ENCODE measurements at regions not wholly inside any gene's neighbourhood (a gene's known extent, or its start where the extent isn't known, plus 50 kb on each side); places are given as distances from the start of the nearest gene placed in this dataset.

DNA sequence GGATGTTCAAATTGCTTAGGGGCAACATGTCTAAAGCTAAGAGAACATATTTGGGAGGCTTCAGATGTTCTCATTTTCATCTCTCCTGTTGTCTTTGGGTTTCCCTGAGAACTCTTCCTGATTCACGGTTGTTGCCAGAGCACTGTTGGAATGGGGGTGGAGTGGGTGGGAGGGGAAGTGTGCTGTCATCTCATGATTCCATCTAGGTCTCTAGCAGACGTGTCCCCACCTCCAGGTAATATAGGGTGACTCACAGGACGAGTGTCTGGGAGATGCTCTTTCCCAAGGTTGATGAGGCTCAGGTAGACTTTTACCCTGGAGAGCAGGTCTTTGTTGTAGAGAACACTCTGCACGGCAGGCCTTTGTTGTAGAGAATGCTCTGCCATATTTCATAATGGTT is 636.9 kb downstream of the QKI start:
- no peak for TF ChIP-seq SIN3A (IDR thresholded peaks at IDR 0.05; ENCODE audit: borderline replicate concordance, insufficient read depth, low read length)
- TF ChIP-seq, protein P1, sequence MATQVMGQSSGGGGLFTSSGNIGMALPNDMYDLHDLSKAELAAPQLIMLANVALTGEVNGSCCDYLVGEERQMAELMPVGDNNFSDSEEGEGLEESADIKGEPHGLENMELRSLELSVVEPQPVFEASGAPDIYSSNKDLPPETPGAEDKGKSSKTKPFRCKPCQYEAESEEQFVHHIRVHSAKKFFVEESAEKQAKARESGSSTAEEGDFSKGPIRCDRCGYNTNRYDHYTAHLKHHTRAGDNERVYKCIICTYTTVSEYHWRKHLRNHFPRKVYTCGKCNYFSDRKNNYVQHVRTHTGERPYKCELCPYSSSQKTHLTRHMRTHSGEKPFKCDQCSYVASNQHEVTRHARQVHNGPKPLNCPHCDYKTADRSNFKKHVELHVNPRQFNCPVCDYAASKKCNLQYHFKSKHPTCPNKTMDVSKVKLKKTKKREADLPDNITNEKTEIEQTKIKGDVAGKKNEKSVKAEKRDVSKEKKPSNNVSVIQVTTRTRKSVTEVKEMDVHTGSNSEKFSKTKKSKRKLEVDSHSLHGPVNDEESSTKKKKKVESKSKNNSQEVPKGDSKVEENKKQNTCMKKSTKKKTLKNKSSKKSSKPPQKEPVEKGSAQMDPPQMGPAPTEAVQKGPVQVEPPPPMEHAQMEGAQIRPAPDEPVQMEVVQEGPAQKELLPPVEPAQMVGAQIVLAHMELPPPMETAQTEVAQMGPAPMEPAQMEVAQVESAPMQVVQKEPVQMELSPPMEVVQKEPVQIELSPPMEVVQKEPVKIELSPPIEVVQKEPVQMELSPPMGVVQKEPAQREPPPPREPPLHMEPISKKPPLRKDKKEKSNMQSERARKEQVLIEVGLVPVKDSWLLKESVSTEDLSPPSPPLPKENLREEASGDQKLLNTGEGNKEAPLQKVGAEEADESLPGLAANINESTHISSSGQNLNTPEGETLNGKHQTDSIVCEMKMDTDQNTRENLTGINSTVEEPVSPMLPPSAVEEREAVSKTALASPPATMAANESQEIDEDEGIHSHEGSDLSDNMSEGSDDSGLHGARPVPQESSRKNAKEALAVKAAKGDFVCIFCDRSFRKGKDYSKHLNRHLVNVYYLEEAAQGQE (IDR thresholded peaks at IDR 0.05; ENCODE audit: insufficient read depth in 1 of 2, low read depth in 2 of 2, low read length in 2 of 2) = no peak
